ENCODE measurements at regions not wholly inside any gene's neighbourhood (a gene's known extent, or its start where the extent isn't known, plus 50 kb on each side); places are given as distances from the start of the nearest gene placed in this dataset.

DNA sequence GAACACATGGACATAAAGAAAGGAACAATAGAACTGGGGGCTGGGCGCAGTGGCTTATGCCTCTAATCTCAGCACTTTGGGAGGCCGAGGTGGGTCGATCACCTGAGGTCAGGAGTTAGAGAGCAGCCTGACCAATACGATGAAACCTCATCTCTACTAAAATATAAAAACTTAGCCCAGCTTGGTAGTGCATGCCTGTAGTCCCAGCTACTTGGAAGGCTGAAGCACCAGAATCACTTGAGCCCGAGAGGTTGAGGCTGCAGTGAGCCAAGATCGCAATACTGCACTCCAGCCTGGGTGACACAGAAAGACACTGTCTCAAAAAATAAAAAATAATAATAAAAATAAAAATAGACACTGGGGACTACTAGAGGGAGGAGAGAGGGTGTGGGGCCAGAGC lies 154.5 kb downstream of the SEC23A start:
- H3K4me3 ChIP-seq = no peak overlapping the region
- no peak overlapping the region for H3K27ac ChIP-seq
- ChIA-PET CTCF (no interaction called here), POLR2A (ENCODE audit: unreplicated experiment) (no interaction called here)
- no peaks in the 10 kb centered on the region for H4K20me1 ChIP-seq (ENCODE audit: insufficient read depth)
- TF ChIP-seq EZH2 (IDR thresholded peaks at IDR 0.05; ENCODE audit: low read depth) = no peak
- TF ChIP-seq, protein P1, sequence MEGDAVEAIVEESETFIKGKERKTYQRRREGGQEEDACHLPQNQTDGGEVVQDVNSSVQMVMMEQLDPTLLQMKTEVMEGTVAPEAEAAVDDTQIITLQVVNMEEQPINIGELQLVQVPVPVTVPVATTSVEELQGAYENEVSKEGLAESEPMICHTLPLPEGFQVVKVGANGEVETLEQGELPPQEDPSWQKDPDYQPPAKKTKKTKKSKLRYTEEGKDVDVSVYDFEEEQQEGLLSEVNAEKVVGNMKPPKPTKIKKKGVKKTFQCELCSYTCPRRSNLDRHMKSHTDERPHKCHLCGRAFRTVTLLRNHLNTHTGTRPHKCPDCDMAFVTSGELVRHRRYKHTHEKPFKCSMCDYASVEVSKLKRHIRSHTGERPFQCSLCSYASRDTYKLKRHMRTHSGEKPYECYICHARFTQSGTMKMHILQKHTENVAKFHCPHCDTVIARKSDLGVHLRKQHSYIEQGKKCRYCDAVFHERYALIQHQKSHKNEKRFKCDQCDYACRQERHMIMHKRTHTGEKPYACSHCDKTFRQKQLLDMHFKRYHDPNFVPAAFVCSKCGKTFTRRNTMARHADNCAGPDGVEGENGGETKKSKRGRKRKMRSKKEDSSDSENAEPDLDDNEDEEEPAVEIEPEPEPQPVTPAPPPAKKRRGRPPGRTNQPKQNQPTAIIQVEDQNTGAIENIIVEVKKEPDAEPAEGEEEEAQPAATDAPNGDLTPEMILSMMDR (conservative IDR thresholded peaks at IDR 0.05) = no peak
- no peaks in the 10 kb centered on the region for H3K79me2 ChIP-seq (ENCODE audit: low read depth)
- intact Hi-C loops (cut with micrococcal nuclease; ENCODE audit: unreplicated experiment) = no loop called here
- no peak for DNase-seq
- no peaks in the 10 kb centered on the region for H3K9me3 ChIP-seq (ENCODE audit: insufficient read depth, low read depth)
- no peaks in the 10 kb centered on the region for H3F3A ChIP-seq (ENCODE audit: insufficient read depth, low read depth)
- H2AFZ ChIP-seq = no peak overlapping the region
- H3K36me3 ChIP-seq (ENCODE audit: low read depth) = no peaks in the 10 kb centered on the region
- no peaks in the 10 kb centered on the region for H3K9me2 ChIP-seq (ENCODE audit: insufficient read depth)
- H3K4me2 ChIP-seq = no peak overlapping the region
- BruUV-seq (replicated peaks) = no TSS peak
- H3K4me1 ChIP-seq (replicated peaks; ENCODE audit: insufficient read depth) = no peaks in the 10 kb centered on the region
- H3K27me3 ChIP-seq (ENCODE audit: insufficient read depth, low read depth) = no peaks in the 10 kb centered on the region

DNA sequence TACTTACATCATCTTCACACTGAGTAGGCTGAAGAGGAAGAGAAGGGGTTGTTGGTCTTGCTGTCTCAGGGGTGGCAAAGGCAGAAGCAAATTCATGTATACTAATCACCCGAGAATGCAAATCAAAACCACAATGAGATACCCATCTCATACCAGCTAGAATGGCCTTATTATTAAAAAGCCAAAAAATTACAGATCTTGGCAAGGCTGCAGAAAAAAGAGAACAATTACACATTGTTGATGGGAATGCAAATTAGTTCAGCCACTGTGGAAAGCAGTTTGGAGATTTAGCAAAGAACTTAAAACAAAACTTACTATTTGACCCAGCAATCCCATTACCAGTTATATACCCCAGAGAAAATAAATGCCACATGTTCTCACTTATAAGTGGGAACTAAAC lies 154.9 kb downstream of the SEC23A start:
- no peak overlapping the region for H2AFZ ChIP-seq
- H3K36me3 ChIP-seq (ENCODE audit: low read depth) = no peaks in the 10 kb centered on the region
- POLR2A ChIA-PET (ENCODE audit: unreplicated experiment) = no interaction called here
- H3K4me2 ChIP-seq = no peak overlapping the region
- CTCF ChIA-PET = no interaction called here
- intact Hi-C loops (cut with micrococcal nuclease; ENCODE audit: unreplicated experiment) = no loop called here
- H3K27me3 ChIP-seq (ENCODE audit: insufficient read depth, low read depth) = no peaks in the 10 kb centered on the region
- TF ChIP-seq EZH2 (IDR thresholded peaks at IDR 0.05; ENCODE audit: low read depth) = no peak
- TF ChIP-seq, protein P1 (conservative IDR thresholded peaks at IDR 0.05) = no peak
- H3K4me3 ChIP-seq = no peak overlapping the region
- H3K4me1 ChIP-seq (replicated peaks; ENCODE audit: insufficient read depth) = no peaks in the 10 kb centered on the region
- no peaks in the 10 kb centered on the region for H3K9me2 ChIP-seq (ENCODE audit: insufficient read depth)
- DNase-seq = no peak
- H3K9me3 ChIP-seq (ENCODE audit: insufficient read depth, low read depth) = no peaks in the 10 kb centered on the region
- H3K79me2 ChIP-seq (ENCODE audit: low read depth) = no peaks in the 10 kb centered on the region
- no peak overlapping the region for H3K27ac ChIP-seq
- H4K20me1 ChIP-seq (ENCODE audit: insufficient read depth) = no peaks in the 10 kb centered on the region
- no TSS peak for BruUV-seq (replicated peaks)
- no peaks in the 10 kb centered on the region for H3F3A ChIP-seq (ENCODE audit: insufficient read depth, low read depth)

DNA sequence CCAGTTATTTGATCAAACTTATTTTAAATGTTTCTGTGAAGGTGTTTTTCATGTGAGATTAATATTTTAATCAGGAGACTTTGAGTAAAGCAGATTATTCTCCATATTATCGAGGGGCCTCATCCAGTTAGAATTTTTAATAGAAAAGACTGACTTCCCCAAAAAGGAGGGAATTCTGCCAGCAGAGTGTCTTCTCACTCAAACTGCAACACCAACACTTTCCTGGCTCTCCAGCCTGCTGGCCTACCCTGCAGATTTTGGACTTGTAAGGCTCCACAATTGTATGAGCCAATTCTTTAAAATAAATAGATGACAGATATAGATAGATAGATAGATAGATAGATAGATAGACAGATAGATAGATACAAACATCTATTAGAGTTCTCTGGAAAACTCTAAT lies 155.7 kb downstream of the SEC23A start:
- Histone ChIP-seq H3K79me2 (ENCODE audit: low read depth) (no peaks in the 10 kb centered on the region), H3K4me1 (replicated peaks; ENCODE audit: insufficient read depth) (no peaks in the 10 kb centered on the region), H2AFZ (no peak overlapping the region), H4K20me1 (ENCODE audit: insufficient read depth) (no peaks in the 10 kb centered on the region), H3K27ac (no peak overlapping the region), H3K4me2 (no peak overlapping the region), H3K9me2 (ENCODE audit: insufficient read depth) (no peaks in the 10 kb centered on the region), H3K36me3 (ENCODE audit: low read depth) (no peaks in the 10 kb centered on the region), H3F3A (ENCODE audit: insufficient read depth, low read depth) (no peaks in the 10 kb centered on the region), H3K4me3 (no peak overlapping the region), H3K9me3 (ENCODE audit: insufficient read depth, low read depth) (no peaks in the 10 kb centered on the region), H3K27me3 (ENCODE audit: insufficient read depth, low read depth) (no peaks in the 10 kb centered on the region)
- BruUV-seq (replicated peaks) = no TSS peak
- DNase-seq = no peak
- intact Hi-C loops (cut with micrococcal nuclease; ENCODE audit: unreplicated experiment) = no loop called here
- TF ChIP-seq, protein P1 (conservative IDR thresholded peaks at IDR 0.05) = no peak
- TF ChIP-seq EZH2 (IDR thresholded peaks at IDR 0.05; ENCODE audit: low read depth) = no peak
- ChIA-PET CTCF (no interaction called here), POLR2A (ENCODE audit: unreplicated experiment) (no interaction called here)
